GM12878 (cell line): ENCODE measurements at regions not wholly inside any gene's neighbourhood (a gene's known extent, or its start where the extent isn't known, plus 50 kb on each side); places are given as distances from the start of the nearest gene placed in this dataset.

Experiments used
- CREM ChIP-seq: IDR thresholded peaks from 2 replicates; pipeline ENCODE4 v1.6.1; 2014; ENCODE audit warnings: antibody characterized with exemption, low read depth
- IKZF1 ChIP-seq: fragments of 450-650 bp; conservative IDR thresholded peaks from 2 replicates; pipeline ENCODE4 v1.6.1; 2017; ENCODE audit warnings: antibody characterized with exemption, mild to moderate bottlenecking
- RAD21 ChIP-seq: IDR thresholded peaks from 2 replicates; pipeline ENCODE4 v1.6.1; 2011; ENCODE audit warnings: mild to moderate bottlenecking, low read depth, low read length, moderate library complexity; ENCODE audit not compliant: insufficient read depth
- SMC3 ChIP-seq: IDR thresholded peaks from 2 replicates; pipeline ENCODE4 v1.6.1; 2011; ENCODE audit warnings: low read length, improper control_type of control experiment, borderline replicate concordance

DNA sequence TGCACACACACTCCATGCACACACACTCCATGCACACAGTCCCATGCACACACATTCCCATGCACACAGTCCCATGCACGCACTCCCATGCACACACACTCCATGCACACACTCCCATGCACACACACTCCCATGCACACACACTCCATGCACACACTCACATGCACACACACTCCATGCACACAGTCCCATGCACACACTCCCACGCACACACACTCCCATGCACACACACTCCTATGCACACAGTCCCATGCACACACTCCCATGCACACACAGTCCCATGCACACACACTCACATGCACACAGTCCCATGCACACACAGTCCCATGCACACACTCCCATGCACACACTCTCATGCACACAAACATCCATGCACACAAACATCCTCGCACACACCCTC is 168.4 kb downstream of the TTLL2 start:
- TF ChIP-seq RAD21 (no peak), SMC3 (no peak), CREM (no peak), IKZF1 (no peak)
